HEK293 (cell line): ENCODE measurements at regions not wholly inside any gene's neighbourhood (a gene's known extent, or its start where the extent isn't known, plus 50 kb on each side); places are given as distances from the start of the nearest gene placed in this dataset.

ENCODE experiments used
- CTCF ChIA-PET: fragments of 350-600 bp; formaldehyde crosslinking; extraction: SDS; loops from one replicate; lab custom pipeline; 2021; ENCODE audit warnings: antibody characterized with exemption; lab: Yijun Ruan, JAX
- POLR2A ChIA-PET: fragments of 300-600 bp; formaldehyde crosslinking; extraction: SDS; loops from one replicate; lab custom pipeline; 2020; ENCODE audit warnings: antibody characterized with exemption, inconsistent platforms; lab: Yijun Ruan, JAX
- H3K27ac ChIP-seq: fragments of 200-500 bp; sonication (Bioruptor generic); 2 replicates; pipeline ENCODE4 v1.5.1; 2014; ENCODE audit warnings: low read depth, low read length, control low read depth, inconsistent platforms; ENCODE audit errors: extremely low read depth
- H3K36me3 ChIP-seq, 2 experiments: fragments of 200-500 bp in 1 of 2; sonication (Bioruptor generic) in 1 of 2; 1 replicate in 1 of 2; 2 replicates in 1 of 2; pipeline ENCODE4 v1.5.1; 2014 to 2017; ENCODE audit warnings: inconsistent platforms in 2 of 2, low read length in 2 of 2; ENCODE audit not compliant: control insufficient read depth in 2 of 2, insufficient read depth in 1 of 2
- H3K4me1 ChIP-seq: fragments of 200-500 bp; sonication (Bioruptor generic); 2 replicates; pipeline ENCODE4 v1.5.1; 2014; ENCODE audit warnings: mild to moderate bottlenecking, low read length, inconsistent platforms; ENCODE audit not compliant: control insufficient read depth, insufficient read depth
- H3K4me3 ChIP-seq: 2 replicates; pipeline ENCODE4 v1.5.1; 2011; ENCODE audit warnings: low read depth, mild to moderate bottlenecking, control low read depth, low read length, moderate library complexity
- H3K9me3 ChIP-seq: fragments of 200-500 bp; sonication (Bioruptor generic); 2 replicates; pipeline ENCODE4 v1.5.1; 2014; ENCODE audit warnings: low read depth, low read length, inconsistent platforms; ENCODE audit not compliant: control insufficient read depth, insufficient read depth
- GLI4 ChIP-seq: fragments of 450-650 bp; formaldehyde crosslinking; IDR thresholded peaks from 2 replicates; pipeline ENCODE4 v1.5.1; 2016; ENCODE audit warnings: missing biosample characterization, missing genetic modification characterization
- KLF8 ChIP-seq: fragments of 450-650 bp; formaldehyde crosslinking; IDR thresholded peaks from 2 replicates; pipeline ENCODE4 v1.5.1; 2016; ENCODE audit warnings: missing biosample characterization, missing genetic modification characterization
- PRDM6 ChIP-seq: fragments of 450-650 bp; formaldehyde crosslinking; IDR thresholded peaks from 2 replicates; pipeline ENCODE4 v1.5.1; 2017; ENCODE audit warnings: missing biosample characterization, missing genetic modification characterization
- SCRT2 ChIP-seq: fragments of 450-650 bp; formaldehyde crosslinking; IDR thresholded peaks from 2 replicates; pipeline ENCODE4 v1.5.1; 2016; ENCODE audit warnings: missing biosample characterization, missing genetic modification characterization
- SP3 ChIP-seq: fragments of 450-650 bp; formaldehyde crosslinking; IDR thresholded peaks from 2 replicates; pipeline ENCODE4 v1.5.1; 2016; ENCODE audit warnings: missing biosample characterization, missing genetic modification characterization
- SP7 ChIP-seq: fragments of 450-650 bp; formaldehyde crosslinking; IDR thresholded peaks from 2 replicates; pipeline ENCODE4 v1.5.1; 2016; ENCODE audit warnings: missing biosample characterization, missing genetic modification characterization
- YY2 ChIP-seq: fragments of 450-650 bp; formaldehyde crosslinking; IDR thresholded peaks from 2 replicates; pipeline ENCODE4 v1.5.1; 2016; ENCODE audit warnings: missing biosample characterization, missing genetic modification characterization
- ZBTB49 ChIP-seq: fragments of 450-650 bp; formaldehyde crosslinking; IDR thresholded peaks from 2 replicates; pipeline ENCODE4 v1.5.1; 2016; ENCODE audit warnings: missing biosample characterization, missing genetic modification characterization, low read depth
- ZEB2 ChIP-seq: fragments of 450-650 bp; formaldehyde crosslinking; IDR thresholded peaks from 2 replicates; pipeline ENCODE4 v1.5.1; 2016; ENCODE audit warnings: missing biosample characterization, missing genetic modification characterization
- ZIC2 ChIP-seq: fragments of 450-650 bp; formaldehyde crosslinking; IDR thresholded peaks from 2 replicates; pipeline ENCODE4 v1.5.1; 2016; ENCODE audit warnings: missing biosample characterization, missing genetic modification characterization
- ZNF155 ChIP-seq: fragments of 450-650 bp; formaldehyde crosslinking; IDR thresholded peaks from 2 replicates; pipeline ENCODE4 v1.5.1; 2016; ENCODE audit warnings: missing biosample characterization, missing genetic modification characterization
- ZNF157 ChIP-seq: fragments of 450-650 bp; formaldehyde crosslinking; IDR thresholded peaks from 2 replicates; pipeline ENCODE4 v1.5.1; 2016; ENCODE audit warnings: missing biosample characterization, missing genetic modification characterization
- ZNF341 ChIP-seq: fragments of 450-650 bp; formaldehyde crosslinking; IDR thresholded peaks from 2 replicates; pipeline ENCODE4; 2016; ENCODE audit warnings: low read depth, missing biosample characterization, missing genetic modification characterization
- ZNF350 ChIP-seq: fragments of 450-650 bp; formaldehyde crosslinking; IDR thresholded peaks from 2 replicates; pipeline ENCODE4 v1.5.0; 2017; ENCODE audit warnings: missing biosample characterization, mild to moderate bottlenecking, missing genetic modification characterization
- ZNF362 ChIP-seq: fragments of 450-650 bp; formaldehyde crosslinking; IDR thresholded peaks from 2 replicates; pipeline ENCODE4 v1.5.1; 2016; ENCODE audit warnings: missing biosample characterization, missing genetic modification characterization
- ZNF366 ChIP-seq: fragments of 450-650 bp; formaldehyde crosslinking; conservative IDR thresholded peaks from 2 replicates; pipeline ENCODE4 v1.5.1; 2016; ENCODE audit warnings: missing biosample characterization, missing genetic modification characterization
- ZNF423 ChIP-seq: fragments of 450-650 bp; formaldehyde crosslinking; IDR thresholded peaks from 2 replicates; pipeline ENCODE4 v1.5.1; 2016; ENCODE audit warnings: missing biosample characterization, missing genetic modification characterization
- ZNF449 ChIP-seq: fragments of 450-650 bp; formaldehyde crosslinking; IDR thresholded peaks from 2 replicates; pipeline ENCODE4 v1.5.1; 2017; ENCODE audit warnings: missing biosample characterization, mild to moderate bottlenecking, missing genetic modification characterization, moderate library complexity
- ZNF48 ChIP-seq: fragments of 450-650 bp; formaldehyde crosslinking; IDR thresholded peaks from 2 replicates; pipeline ENCODE4 v1.5.1; 2016; ENCODE audit warnings: missing biosample characterization, missing genetic modification characterization
- ZNF514 ChIP-seq: fragments of 450-650 bp; formaldehyde crosslinking; IDR thresholded peaks from 2 replicates; pipeline ENCODE4 v1.5.1; 2016; ENCODE audit warnings: missing biosample characterization, missing genetic modification characterization
- ZNF571 ChIP-seq: fragments of 450-650 bp; formaldehyde crosslinking; IDR thresholded peaks from 2 replicates; pipeline ENCODE4 v1.5.0; 2017; ENCODE audit warnings: missing biosample characterization, missing genetic modification characterization
- ZNF660 ChIP-seq: fragments of 450-650 bp; IDR thresholded peaks from 2 replicates; pipeline ENCODE4 v1.5.1; 2018; ENCODE audit warnings: missing biosample characterization, mild to moderate bottlenecking, missing genetic modification characterization
- ZNF707 ChIP-seq: fragments of 450-650 bp; formaldehyde crosslinking; IDR thresholded peaks from 2 replicates; pipeline ENCODE4 v1.5.1; 2016; ENCODE audit warnings: missing biosample characterization, missing genetic modification characterization
- ZNF777 ChIP-seq: fragments of 450-650 bp; formaldehyde crosslinking; IDR thresholded peaks from 2 replicates; pipeline ENCODE4 v1.5.1; 2017; ENCODE audit warnings: missing biosample characterization, missing genetic modification characterization, borderline replicate concordance
- ZNF791 ChIP-seq: fragments of 450-650 bp; formaldehyde crosslinking; IDR thresholded peaks from 2 replicates; pipeline ENCODE4 v1.5.1; 2016; ENCODE audit warnings: missing biosample characterization, missing genetic modification characterization
- ZSCAN30 ChIP-seq: fragments of 450-650 bp; IDR thresholded peaks from 2 replicates; pipeline ENCODE4 v1.5.1; 2018; ENCODE audit warnings: missing biosample characterization, mild to moderate bottlenecking, missing genetic modification characterization, moderate library complexity

- Histone ChIP-seq H3K4me1 (no peaks in the 10 kb centered on the region), H3K27ac (no peak overlapping the region), H3K9me3 (no peaks in the 10 kb centered on the region), H3K36me3 (no peaks in the 10 kb centered on the region), H3K4me3 (no peak overlapping the region)
- CTCF ChIA-PET, result no interaction called here
- no peak for TF ChIP-seq ZNF791
- POLR2A ChIA-PET, result no interaction called here
Measured at GRCh38 chr3:182248349-182248880, 536.7 kb downstream of the SOX2 start.

GRCh38 chr3:182252802-182253201 lies 540.5 kb upstream of the ATP11B start:
- no peaks in the 10 kb centered on the region for H3K36me3 ChIP-seq
- CTCF ChIA-PET, result no interaction called here
- H3K4me3 ChIP-seq, result no peak overlapping the region
- TF ChIP-seq ZNF157 (tag by site-specific recombination), result no peak
- TF ChIP-seq ZNF350, result no peak
- TF ChIP-seq ZNF514 (tag by site-specific recombination), result no peak
- no peak for TF ChIP-seq SCRT2 (tag by site-specific recombination)
- no peak for TF ChIP-seq ZIC2 (tag by site-specific recombination)
- TF ChIP-seq GLI4 (tag by site-specific recombination), result no peak
- no peak for TF ChIP-seq ZNF366 (tag by site-specific recombination)
- no peak for TF ChIP-seq ZNF449
- no peak for TF ChIP-seq YY2 (tag by site-specific recombination)
- TF ChIP-seq, all 188 proteins: peak for 0
- H3K4me1 ChIP-seq, result no peaks in the 10 kb centered on the region
- H3K9me3 ChIP-seq, result no peaks in the 10 kb centered on the region
- H3K27ac ChIP-seq, result no peak overlapping the region
- POLR2A ChIA-PET, result no interaction called here

- Histone ChIP-seq H3K9me3 (no peaks in the 10 kb centered on the region), H3K36me3 (no peaks in the 10 kb centered on the region), H3K4me1 (no peaks in the 10 kb centered on the region), H3K4me3 (no peak overlapping the region), H3K27ac (no peak overlapping the region)
- ChIA-PET POLR2A (no interaction called here), CTCF (interaction anchor here (0.7 kb wide), 1 partner anchor 554 kb away, joined by 3 read pairs; no protein-coding TSS in a partner anchor)
- no peak for TF ChIP-seq ZEB2 (tag by site-specific recombination)
- TF ChIP-seq SP3 (tag by site-specific recombination), result no peak
- no peak for TF ChIP-seq ZNF423 (tag by site-specific recombination)
- no peak for TF ChIP-seq ZBTB49 (tag by site-specific recombination)
- TF ChIP-seq ZNF362 (tag by site-specific recombination), result no peak
- no peak for TF ChIP-seq ZNF48 (tag by site-specific recombination)
- TF ChIP-seq KLF8 (tag by site-specific recombination), result no peak
- no peak for TF ChIP-seq ZNF777 (tag by site-specific recombination)
- TF ChIP-seq ZNF155, result no peak
- no peak for TF ChIP-seq ZSCAN30
- TF ChIP-seq ZNF341 (tag by site-specific recombination), result no peak
- no peak for TF ChIP-seq ZNF707
- no peak for TF ChIP-seq SP7
- TF ChIP-seq PRDM6 (tag by site-specific recombination), result no peak
- no peak for TF ChIP-seq ZNF660
- TF ChIP-seq ZNF571, result no peak
Measured at GRCh38 chr3:182255158-182255557, 538.1 kb upstream of the ATP11B start.
